ENCODE measurements at regions not wholly inside any gene's neighbourhood (a gene's known extent, or its start where the extent isn't known, plus 50 kb on each side); places are given as distances from the start of the nearest gene placed in this dataset.

GRCh38 chr3:181442066-181442465 lies 269.7 kb upstream of the SOX2 start:
- no peak for DNase-seq (ENCODE audit: extremely low spot score, unreplicated experiment)
- Mint-ChIP-seq H3K9me3 (ENCODE audit: unreplicated experiment) (peaks cover 4% of the 10 kb centered on the region), H3K4me3 (ENCODE audit: unreplicated experiment) (no peak overlapping the region), H3K36me3 (ENCODE audit: unreplicated experiment) (no peaks in the 10 kb centered on the region), H3K27me3 (ENCODE audit: unreplicated experiment) (no peaks in the 10 kb centered on the region), H3K27ac (ENCODE audit: unreplicated experiment) (no peak overlapping the region), H3K4me1 (ENCODE audit: unreplicated experiment) (no peaks in the 10 kb centered on the region)
- TF ChIP-seq CTCF (IDR thresholded peaks at IDR 0.05), result no peak

GRCh38 chr3:181432992-181433391 lies 278.7 kb upstream of the SOX2 start:
- H3K36me3 Mint-ChIP-seq (ENCODE audit: unreplicated experiment), result no peaks in the 10 kb centered on the region
- no peak for DNase-seq (ENCODE audit: extremely low spot score, unreplicated experiment)
- H3K9me3 Mint-ChIP-seq (ENCODE audit: unreplicated experiment), result peaks cover 12% of the 10 kb centered on the region
- TF ChIP-seq CTCF (IDR thresholded peaks at IDR 0.05), result no peak
- no peak overlapping the region for H3K27ac Mint-ChIP-seq (ENCODE audit: unreplicated experiment)
- H3K4me3 Mint-ChIP-seq (ENCODE audit: unreplicated experiment), result no peak overlapping the region
- H3K27me3 Mint-ChIP-seq (ENCODE audit: unreplicated experiment), result no peaks in the 10 kb centered on the region
- no peaks in the 10 kb centered on the region for H3K4me1 Mint-ChIP-seq (ENCODE audit: unreplicated experiment)

- no peak overlapping the region for H3K27ac Mint-ChIP-seq (ENCODE audit: unreplicated experiment)
- no peaks in the 10 kb centered on the region for H3K36me3 Mint-ChIP-seq (ENCODE audit: unreplicated experiment)
- DNase-seq (ENCODE audit: extremely low spot score, unreplicated experiment), result no peak
- TF ChIP-seq CTCF (IDR thresholded peaks at IDR 0.05), result no peak
- peaks cover 17% of the 10 kb centered on the region for H3K9me3 Mint-ChIP-seq (ENCODE audit: unreplicated experiment)
- no peak overlapping the region for H3K4me3 Mint-ChIP-seq (ENCODE audit: unreplicated experiment)
- H3K4me1 Mint-ChIP-seq (ENCODE audit: unreplicated experiment), result no peaks in the 10 kb centered on the region
- H3K27me3 Mint-ChIP-seq (ENCODE audit: unreplicated experiment), result no peaks in the 10 kb centered on the region
Observed at GRCh38 chr3:181431748-181432147, 280.0 kb upstream of the SOX2 start.

GRCh38 chr3:181425074-181425473 lies 286.7 kb upstream of the SOX2 start:
- no peak for DNase-seq (ENCODE audit: extremely low spot score, unreplicated experiment)
- no peak overlapping the region for H3K27ac Mint-ChIP-seq (ENCODE audit: unreplicated experiment)
- H3K4me1 Mint-ChIP-seq (ENCODE audit: unreplicated experiment), result no peaks in the 10 kb centered on the region
- H3K27me3 Mint-ChIP-seq (ENCODE audit: unreplicated experiment), result no peaks in the 10 kb centered on the region
- H3K9me3 Mint-ChIP-seq (ENCODE audit: unreplicated experiment), result peaks cover 13% of the 10 kb centered on the region
- no peaks in the 10 kb centered on the region for H3K36me3 Mint-ChIP-seq (ENCODE audit: unreplicated experiment)
- no peak for TF ChIP-seq CTCF (IDR thresholded peaks at IDR 0.05)
- H3K4me3 Mint-ChIP-seq (ENCODE audit: unreplicated experiment), result no peak overlapping the region

- no peak overlapping the region for H3K4me3 Mint-ChIP-seq (ENCODE audit: unreplicated experiment)
Observed at GRCh38 chr3:181418233-181418632, 293.5 kb upstream of the SOX2 start.

More at GRCh38 chr3:181418233-181418632, 293.5 kb upstream of the SOX2 start:
- Mint-ChIP-seq H3K9me3 (ENCODE audit: unreplicated experiment) (no peaks in the 10 kb centered on the region), H3K4me1 (ENCODE audit: unreplicated experiment) (no peaks in the 10 kb centered on the region), H3K27me3 (ENCODE audit: unreplicated experiment) (no peaks in the 10 kb centered on the region), H3K36me3 (ENCODE audit: unreplicated experiment) (no peaks in the 10 kb centered on the region), H3K27ac (ENCODE audit: unreplicated experiment) (no peak overlapping the region)
- TF ChIP-seq CTCF (IDR thresholded peaks at IDR 0.05), result no peak
- DNase-seq (ENCODE audit: extremely low spot score, unreplicated experiment), result no peak

Data from osteocyte (in vitro differentiated cells).